ENCODE measurements at regions not wholly inside any gene's neighbourhood (a gene's known extent, or its start where the extent isn't known, plus 50 kb on each side); places are given as distances from the start of the nearest gene placed in this dataset.

GRCh38 chr1:104761961-104762570, 1012.4 kb downstream of the AMY1C start:
- H3K4me1 ChIP-seq, result no peaks in the 10 kb centered on the region
- no peaks in the 10 kb centered on the region for H3K9me3 ChIP-seq
- H3K36me3 ChIP-seq, result no peaks in the 10 kb centered on the region
- DNase-seq (ENCODE audit: low spot score), result no peak
- TF ChIP-seq, protein P1, sequence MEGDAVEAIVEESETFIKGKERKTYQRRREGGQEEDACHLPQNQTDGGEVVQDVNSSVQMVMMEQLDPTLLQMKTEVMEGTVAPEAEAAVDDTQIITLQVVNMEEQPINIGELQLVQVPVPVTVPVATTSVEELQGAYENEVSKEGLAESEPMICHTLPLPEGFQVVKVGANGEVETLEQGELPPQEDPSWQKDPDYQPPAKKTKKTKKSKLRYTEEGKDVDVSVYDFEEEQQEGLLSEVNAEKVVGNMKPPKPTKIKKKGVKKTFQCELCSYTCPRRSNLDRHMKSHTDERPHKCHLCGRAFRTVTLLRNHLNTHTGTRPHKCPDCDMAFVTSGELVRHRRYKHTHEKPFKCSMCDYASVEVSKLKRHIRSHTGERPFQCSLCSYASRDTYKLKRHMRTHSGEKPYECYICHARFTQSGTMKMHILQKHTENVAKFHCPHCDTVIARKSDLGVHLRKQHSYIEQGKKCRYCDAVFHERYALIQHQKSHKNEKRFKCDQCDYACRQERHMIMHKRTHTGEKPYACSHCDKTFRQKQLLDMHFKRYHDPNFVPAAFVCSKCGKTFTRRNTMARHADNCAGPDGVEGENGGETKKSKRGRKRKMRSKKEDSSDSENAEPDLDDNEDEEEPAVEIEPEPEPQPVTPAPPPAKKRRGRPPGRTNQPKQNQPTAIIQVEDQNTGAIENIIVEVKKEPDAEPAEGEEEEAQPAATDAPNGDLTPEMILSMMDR (IDR thresholded peaks at IDR 0.05), result no peak
- no peak overlapping the region for H3K4me3 ChIP-seq
- H3K27ac ChIP-seq, result no peak overlapping the region
- H3K27me3 ChIP-seq, result no peaks in the 10 kb centered on the region

DNA sequence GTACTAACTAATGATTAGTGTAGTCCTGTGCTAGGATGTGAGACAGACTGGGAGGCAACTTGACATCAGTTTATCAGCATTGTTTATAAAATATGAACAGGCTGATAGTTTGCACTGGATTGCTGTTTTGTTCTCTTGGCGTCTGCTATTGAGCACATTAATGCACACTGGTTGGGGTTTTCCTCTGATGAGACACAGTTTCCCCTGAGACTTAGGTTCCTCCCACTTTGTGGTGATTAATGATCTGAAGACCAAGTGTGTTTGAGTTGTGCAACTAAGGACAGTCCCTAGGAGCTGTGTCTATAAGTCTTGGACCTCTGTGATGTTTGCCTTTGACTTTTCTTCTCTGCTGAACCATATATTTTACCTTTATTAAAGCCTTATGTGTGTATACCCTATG, 1015.4 kb downstream of the AMY1C start:
- no peak for DNase-seq (ENCODE audit: low spot score)
- TF ChIP-seq, protein P1 (IDR thresholded peaks at IDR 0.05), result no peak
- H3K4me3 ChIP-seq, result no peak overlapping the region
- H3K4me1 ChIP-seq, result no peaks in the 10 kb centered on the region
- no peaks in the 10 kb centered on the region for H3K27me3 ChIP-seq
- H3K27ac ChIP-seq, result no peak overlapping the region
- H3K36me3 ChIP-seq, result no peaks in the 10 kb centered on the region
- H3K9me3 ChIP-seq, result no peaks in the 10 kb centered on the region

DNA sequence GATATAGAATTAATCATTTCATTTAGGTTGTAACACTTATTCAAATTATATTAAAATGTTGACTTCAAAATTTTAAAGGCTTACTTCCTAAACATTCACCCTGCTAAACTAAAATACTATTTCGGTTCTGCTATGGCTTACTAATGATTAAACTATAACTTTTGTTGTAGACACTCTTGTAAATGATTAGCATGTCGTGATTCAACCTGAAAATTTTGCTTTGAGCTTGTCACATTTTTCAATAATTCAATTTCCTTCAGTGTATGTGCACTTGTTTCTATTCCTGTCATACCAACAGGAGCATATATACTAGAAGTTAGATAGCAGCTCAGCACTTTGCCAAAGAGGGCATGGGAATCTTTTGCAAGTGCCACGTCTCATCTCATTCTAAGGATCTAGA, 1018.8 kb downstream of the AMY1C start:
- H3K27ac ChIP-seq, result no peak overlapping the region
- TF ChIP-seq, protein P1 (IDR thresholded peaks at IDR 0.05), result no peak

GRCh38 chr1:104780470-104781078, 1030.9 kb downstream of the AMY1C start:
- TF ChIP-seq, protein P1 (IDR thresholded peaks at IDR 0.05), result peak; percentile 38 to 76
- H3K4me1 ChIP-seq, result no peaks in the 10 kb centered on the region
- H3K4me3 ChIP-seq, result no peak overlapping the region

More for the DNA sequence above, 1018.8 kb downstream of the AMY1C start:
- Histone ChIP-seq H3K27me3 (no peaks in the 10 kb centered on the region), H3K4me3 (no peak overlapping the region), H3K9me3 (no peaks in the 10 kb centered on the region), H3K36me3 (no peaks in the 10 kb centered on the region), H3K4me1 (no peaks in the 10 kb centered on the region)
- DNase-seq (ENCODE audit: low spot score), result no peak

GRCh38 chr1:104785575-104786187, 1036.0 kb downstream of the AMY1C start:
- no peak overlapping the region for H3K4me3 ChIP-seq
- no peaks in the 10 kb centered on the region for H3K4me1 ChIP-seq
- no peaks in the 10 kb centered on the region for H3K36me3 ChIP-seq
- no peak overlapping the region for H3K27ac ChIP-seq
- DNase-seq (ENCODE audit: low spot score), result no peak
- no peaks in the 10 kb centered on the region for H3K27me3 ChIP-seq
- TF ChIP-seq, protein P1 (IDR thresholded peaks at IDR 0.05), result no peak
- no peaks in the 10 kb centered on the region for H3K9me3 ChIP-seq

More at GRCh38 chr1:104780470-104781078, 1030.9 kb downstream of the AMY1C start:
- no peaks in the 10 kb centered on the region for H3K9me3 ChIP-seq
- H3K36me3 ChIP-seq, result no peaks in the 10 kb centered on the region
- DNase-seq (ENCODE audit: low spot score), result no peak
- no peaks in the 10 kb centered on the region for H3K27me3 ChIP-seq
- no peak overlapping the region for H3K27ac ChIP-seq

Measured in right atrium auricular region (tissue), 2 donors.